ENCODE measurements at regions not wholly inside any gene's neighbourhood (a gene's known extent, or its start where the extent isn't known, plus 50 kb on each side); places are given as distances from the start of the nearest gene placed in this dataset.

- in situ Hi-C loops (cut with HindIII; ENCODE audit: extremely low pct_ligation_motif_present, low pct_unique_long_range_greater_than_20kb) = no loop called here
- intact Hi-C loops (cut with micrococcal nuclease; ENCODE audit: unreplicated experiment) = no loop called here
- POLR2A ChIA-PET = no interaction called here
- H3K27me3 ChIP-seq (ENCODE audit: control insufficient read depth in 1 of 2, insufficient read depth in 2 of 2, low read length in 2 of 2) = no peaks in the 10 kb centered on the region
- no peaks in the 10 kb centered on the region for H3K4me1 ChIP-seq (ENCODE audit: insufficient read depth, low read length)
- H3K79me2 ChIP-seq (ENCODE audit: insufficient read depth, low read length) = peaks cover 63% of the 10 kb centered on the region
- WGBS (ENCODE audit: low lambda C conversion rate) = 79% methylated on average over 1 of the region's 1 CpG
- H3K36me3 ChIP-seq (replicated peaks in 1 of 2; ENCODE audit: control insufficient read depth in 1 of 2, insufficient read depth in 2 of 2, low read length in 2 of 2) = no peaks in the 10 kb centered on the region; a peak in 1 of 5 replicates
- H2AFZ ChIP-seq (ENCODE audit: low read length) = no peak overlapping the region
- no peaks in the 10 kb centered on the region for H3K9me3 ChIP-seq (ENCODE audit: low read length)
- no peaks in the 10 kb centered on the region; the same call in 1 of the 2 replicates for H4K20me1 ChIP-seq (ENCODE audit: insufficient read depth, low read length)
- H3K27ac ChIP-seq (ENCODE audit: extremely low read length, insufficient read depth, low read length) = no peak overlapping the region
- CTCF ChIA-PET (ENCODE audit: low intra/inter-chr PET ratio, low total read pairs) = no interaction called here
- no peak overlapping the region for H3K4me2 ChIP-seq (ENCODE audit: low read depth, low read length)
- H3K9ac ChIP-seq (ENCODE audit: insufficient read depth, low read depth, low read length) = no peak overlapping the region
- TF ChIP-seq NFATC3 (CRISPR knock-in tag; IDR thresholded peaks at IDR 0.05) (no peak), GLMP (CRISPR knock-in tag; IDR thresholded peaks at IDR 0.05; ENCODE audit: borderline replicate concordance) (no peak), ZNF230 (CRISPR knock-in tag; IDR thresholded peaks at IDR 0.05) (no peak), HMGXB3 (CRISPR knock-in tag; IDR thresholded peaks at IDR 0.05; ENCODE audit: borderline replicate concordance) (no peak), ZNF12 (CRISPR knock-in tag; IDR thresholded peaks at IDR 0.05) (peak; percentile 93), ZNF484 (CRISPR knock-in tag; IDR thresholded peaks at IDR 0.05; ENCODE audit: borderline replicate concordance, low read depth) (no peak)
- TF ChIP-seq, protein P1, sequence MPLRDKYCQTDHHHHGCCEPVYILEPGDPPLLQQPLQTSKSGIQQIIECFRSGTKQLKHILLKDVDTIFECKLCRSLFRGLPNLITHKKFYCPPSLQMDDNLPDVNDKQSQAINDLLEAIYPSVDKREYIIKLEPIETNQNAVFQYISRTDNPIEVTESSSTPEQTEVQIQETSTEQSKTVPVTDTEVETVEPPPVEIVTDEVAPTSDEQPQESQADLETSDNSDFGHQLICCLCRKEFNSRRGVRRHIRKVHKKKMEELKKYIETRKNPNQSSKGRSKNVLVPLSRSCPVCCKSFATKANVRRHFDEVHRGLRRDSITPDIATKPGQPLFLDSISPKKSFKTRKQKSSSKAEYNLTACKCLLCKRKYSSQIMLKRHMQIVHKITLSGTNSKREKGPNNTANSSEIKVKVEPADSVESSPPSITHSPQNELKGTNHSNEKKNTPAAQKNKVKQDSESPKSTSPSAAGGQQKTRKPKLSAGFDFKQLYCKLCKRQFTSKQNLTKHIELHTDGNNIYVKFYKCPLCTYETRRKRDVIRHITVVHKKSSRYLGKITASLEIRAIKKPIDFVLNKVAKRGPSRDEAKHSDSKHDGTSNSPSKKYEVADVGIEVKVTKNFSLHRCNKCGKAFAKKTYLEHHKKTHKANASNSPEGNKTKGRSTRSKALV (CRISPR knock-in tag; IDR thresholded peaks at IDR 0.05) = no peak
- no TSS peak for BruUV-seq (replicated peaks)
- ATAC-seq = no peak
- no peak overlapping the region for H3K4me3 ChIP-seq (replicated peaks in 1 of 3; ENCODE audit: insufficient read depth in 1 of 3, low read depth in 2 of 3, low read length in 3 of 3)
- FAIRE-seq = no peak
- DNase-seq (ENCODE audit: low spot score) = no peak
Observed at GRCh38 chr2:78423631-78424030, 601.9 kb upstream of the REG3G start.

Measured in HepG2 (cell line).